NB4 (cell line): ENCODE measurements at regions not wholly inside any gene's neighbourhood (a gene's known extent, or its start where the extent isn't known, plus 50 kb on each side); places are given as distances from the start of the nearest gene placed in this dataset.

ENCODE experiments used
- DNase-seq: peaks from one replicate; pipeline ENCODE4 v3.0.0; 2010; ENCODE audit warnings: low read depth
- H3K4me3 ChIP-seq: one replicate; pipeline ENCODE4 v1.5.1; 2011; ENCODE audit warnings: mild to moderate bottlenecking, low read depth, low read length, moderate library complexity
- CTCF ChIP-seq: IDR thresholded peaks from one replicate; pipeline ENCODE4 v1.5.1; 2012; ENCODE audit warnings: low read depth, low read length
- MAX ChIP-seq: IDR thresholded peaks from 2 replicates; pipeline ENCODE4 v1.6.1; 2011; ENCODE audit warnings: low read depth, low read length
- MYC ChIP-seq: IDR thresholded peaks from 2 replicates; pipeline ENCODE4 v1.6.1; 2011; ENCODE audit warnings: low read depth, low read length
- POLR2A ChIP-seq: IDR thresholded peaks from 2 replicates; pipeline ENCODE4 v1.6.1; 2011; ENCODE audit warnings: mild to moderate bottlenecking; ENCODE audit not compliant: insufficient read length; ENCODE audit errors: extremely low read depth

- no peak for DNase-seq
- H3K4me3 ChIP-seq = no peak overlapping the region
- TF ChIP-seq POLR2A = no peak
- no peak for TF ChIP-seq MAX
- TF ChIP-seq CTCF = no peak
- TF ChIP-seq MYC = no peak
Measured at GRCh38 chr12:78612190-78612589, 252.4 kb upstream of the SYT1 start.

- DNase-seq = no peak
- TF ChIP-seq POLR2A (no peak), CTCF (no peak), MAX (no peak), MYC (no peak)
- no peak overlapping the region for H3K4me3 ChIP-seq
Measured at GRCh38 chr12:78617683-78618082, 246.9 kb upstream of the SYT1 start.

- TF ChIP-seq POLR2A = no peak
- TF ChIP-seq MAX = no peak
- no peak for TF ChIP-seq MYC
- no peak for TF ChIP-seq CTCF
- H3K4me3 ChIP-seq = no peak overlapping the region
- no peak for DNase-seq
Measured at GRCh38 chr12:78622529-78623195, 241.9 kb upstream of the SYT1 start.

- TF ChIP-seq CTCF (no peak), MAX (no peak), POLR2A (no peak), MYC (no peak)
- DNase-seq = no peak
Measured at GRCh38 chr12:78628491-78629100, 236.0 kb upstream of the SYT1 start.

GRCh38 chr12:78636231-78636855 is 228.2 kb upstream of the SYT1 start:
- TF ChIP-seq MYC (no peak), CTCF (no peak), POLR2A (no peak), MAX (no peak)
- peak; percentile 73 for DNase-seq
- no peak overlapping the region for H3K4me3 ChIP-seq

More at GRCh38 chr12:78628491-78629100, 236.0 kb upstream of the SYT1 start:
- no peak overlapping the region for H3K4me3 ChIP-seq
